ENCODE measurements at regions not wholly inside any gene's neighbourhood (a gene's known extent, or its start where the extent isn't known, plus 50 kb on each side); places are given as distances from the start of the nearest gene placed in this dataset.

DNA sequence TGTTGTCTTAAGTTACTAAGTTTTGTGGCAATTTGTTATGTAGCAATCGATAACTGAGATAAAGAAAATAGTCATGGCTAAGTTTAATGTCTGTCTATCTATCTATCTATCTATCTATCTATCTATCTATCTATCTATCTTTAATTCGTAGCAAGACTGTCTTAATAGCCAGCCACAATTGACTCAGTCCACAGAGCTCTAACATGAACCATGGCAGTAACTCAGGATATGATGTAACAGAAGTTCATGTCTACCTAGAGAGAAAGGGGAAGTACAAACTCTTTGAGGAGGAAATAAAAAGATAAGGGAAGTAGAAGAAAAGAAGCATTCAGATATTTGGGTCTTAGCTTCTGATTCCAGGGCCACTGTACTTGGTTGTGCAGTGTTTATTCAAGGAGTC, 61.5 kb upstream of the FNDC3B start:
- TF ChIP-seq, protein P1, sequence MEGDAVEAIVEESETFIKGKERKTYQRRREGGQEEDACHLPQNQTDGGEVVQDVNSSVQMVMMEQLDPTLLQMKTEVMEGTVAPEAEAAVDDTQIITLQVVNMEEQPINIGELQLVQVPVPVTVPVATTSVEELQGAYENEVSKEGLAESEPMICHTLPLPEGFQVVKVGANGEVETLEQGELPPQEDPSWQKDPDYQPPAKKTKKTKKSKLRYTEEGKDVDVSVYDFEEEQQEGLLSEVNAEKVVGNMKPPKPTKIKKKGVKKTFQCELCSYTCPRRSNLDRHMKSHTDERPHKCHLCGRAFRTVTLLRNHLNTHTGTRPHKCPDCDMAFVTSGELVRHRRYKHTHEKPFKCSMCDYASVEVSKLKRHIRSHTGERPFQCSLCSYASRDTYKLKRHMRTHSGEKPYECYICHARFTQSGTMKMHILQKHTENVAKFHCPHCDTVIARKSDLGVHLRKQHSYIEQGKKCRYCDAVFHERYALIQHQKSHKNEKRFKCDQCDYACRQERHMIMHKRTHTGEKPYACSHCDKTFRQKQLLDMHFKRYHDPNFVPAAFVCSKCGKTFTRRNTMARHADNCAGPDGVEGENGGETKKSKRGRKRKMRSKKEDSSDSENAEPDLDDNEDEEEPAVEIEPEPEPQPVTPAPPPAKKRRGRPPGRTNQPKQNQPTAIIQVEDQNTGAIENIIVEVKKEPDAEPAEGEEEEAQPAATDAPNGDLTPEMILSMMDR (conservative IDR thresholded peaks at IDR 0.05; ENCODE audit: low read length), result no peak
- TF ChIP-seq EZH2phosphoT487 (IDR thresholded peaks at IDR 0.05; ENCODE audit: borderline replicate concordance, low read depth, low read length), result no peak

All from OCI-LY7 (cell line).